ENCODE measurements at regions not wholly inside any gene's neighbourhood (a gene's known extent, or its start where the extent isn't known, plus 50 kb on each side); places are given as distances from the start of the nearest gene placed in this dataset.
"Not testable (repeated sequence)": the region's sequence is repeated elsewhere in the genome, so short reads cannot be mapped to it uniquely, and the experiment has no call there.

DNA sequence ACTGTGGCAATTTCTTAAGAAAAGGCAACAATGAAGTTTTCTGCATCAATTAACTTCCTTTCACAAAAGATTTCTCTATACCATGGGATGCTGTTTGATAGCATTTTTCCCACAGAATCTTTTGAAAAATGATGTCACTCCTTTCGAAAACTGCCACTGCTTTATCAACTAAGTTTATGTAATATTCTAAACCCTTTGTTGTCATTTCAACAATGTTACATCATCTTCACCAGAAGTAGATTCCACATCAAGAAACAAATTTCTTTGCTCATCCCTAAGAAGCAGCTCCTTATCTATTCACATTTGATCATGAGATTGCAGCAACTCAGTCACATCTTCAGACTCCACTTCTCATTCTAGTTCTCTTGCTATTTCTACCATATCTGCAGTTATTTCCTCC is 116.1 kb upstream of the KCND3 start:
- DNase-seq, result no peak

DNA sequence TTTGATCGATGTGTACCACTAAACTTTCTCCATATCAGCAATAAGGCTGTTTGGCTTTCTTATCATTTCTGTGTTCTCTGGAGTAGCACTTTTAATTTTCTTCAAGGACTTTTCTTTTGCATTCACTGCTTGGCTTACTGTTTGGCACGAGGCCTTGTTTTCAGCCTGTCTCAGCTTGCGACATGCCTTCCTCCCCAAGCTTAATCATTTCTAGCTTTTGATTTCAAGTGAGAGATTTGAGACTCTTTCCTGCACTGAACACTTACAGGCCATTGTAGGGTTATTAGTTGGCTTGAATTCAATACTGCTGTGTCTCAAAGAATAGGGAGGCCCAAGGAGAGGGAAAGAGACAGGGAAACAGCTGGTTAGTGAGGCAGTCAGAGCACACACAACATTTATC is 120.6 kb upstream of the KCND3 start:
- no peak for DNase-seq

DNA sequence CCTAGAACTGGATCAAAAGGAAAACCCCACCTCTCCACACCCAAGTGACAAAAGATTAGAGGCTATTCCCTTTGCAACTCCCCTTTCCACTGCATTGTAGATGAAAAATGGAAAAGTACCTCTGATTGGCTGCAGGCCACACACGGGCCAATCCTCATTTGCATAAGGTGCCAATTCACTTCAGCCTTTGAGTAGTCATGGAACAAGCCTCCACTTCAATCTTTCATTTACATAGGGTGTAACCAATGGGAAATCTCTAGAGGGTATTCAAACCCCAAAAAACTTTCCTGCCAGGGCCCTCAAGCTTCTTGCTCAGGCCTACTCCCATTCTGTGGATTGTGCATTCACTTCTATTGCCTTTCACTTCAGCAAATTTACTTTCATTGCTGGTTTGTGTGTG is 122.3 kb upstream of the KCND3 start:
- DNase-seq, result no peak

DNA sequence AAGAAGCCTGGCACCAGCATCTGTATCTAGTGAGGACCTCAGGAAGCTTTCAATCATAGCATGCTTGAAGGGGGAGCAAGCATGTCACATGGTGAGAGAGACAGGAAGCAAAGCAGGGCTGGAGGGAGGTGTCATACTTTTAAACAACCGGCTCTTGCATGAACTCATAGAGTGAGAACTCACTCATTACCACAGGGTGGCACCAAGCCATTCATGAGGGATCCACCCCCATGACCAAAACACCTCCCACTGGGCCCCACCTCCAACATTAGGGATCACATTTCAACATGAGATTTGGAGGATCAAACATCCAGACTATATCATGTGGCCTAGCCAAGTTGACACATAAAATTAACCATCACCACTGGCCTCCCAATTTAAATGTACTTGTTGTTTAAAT is 125.1 kb upstream of the KCND3 start:
- DNase-seq, result no peak

DNA sequence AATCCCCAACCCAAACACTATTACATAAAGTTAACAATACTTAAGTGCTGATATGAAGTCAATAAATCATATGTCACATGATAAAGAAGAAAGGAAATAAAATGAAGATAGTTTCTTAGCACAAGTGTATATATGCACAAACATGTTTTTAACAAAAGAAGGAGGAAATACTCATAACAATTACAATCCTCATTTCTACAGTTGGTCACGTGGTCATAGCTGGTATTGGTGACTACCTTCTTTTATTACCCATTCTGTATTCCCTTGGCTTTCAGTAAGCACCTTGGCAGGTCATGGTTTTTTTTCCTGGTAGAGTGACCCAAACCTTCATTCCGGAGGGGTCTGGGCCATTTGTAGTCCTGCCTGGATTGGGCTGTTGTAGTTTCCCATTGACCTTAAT is 137.1 kb upstream of the KCND3 start:
- no peak for DNase-seq

DNA sequence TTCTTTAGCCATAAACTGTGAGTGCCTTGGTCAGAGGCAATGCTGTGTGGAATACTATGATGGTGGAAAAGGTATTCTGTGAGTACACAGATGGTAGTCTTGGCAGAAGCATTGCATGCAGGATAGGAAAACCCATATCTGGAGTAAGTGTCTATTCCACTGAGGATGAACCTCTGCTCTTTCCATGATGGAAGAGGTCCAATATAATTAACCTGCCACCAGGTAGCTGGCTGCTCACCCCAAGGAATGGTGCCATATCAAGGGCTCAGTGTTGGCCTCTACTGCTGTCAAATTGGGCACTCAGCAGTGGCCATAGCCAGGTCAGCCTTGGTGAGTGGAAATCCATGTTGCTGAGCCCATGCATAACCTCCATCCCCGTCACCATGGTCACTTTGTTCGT is 138.1 kb upstream of the KCND3 start:
- DNase-seq, result not testable (repeated sequence)

DNA sequence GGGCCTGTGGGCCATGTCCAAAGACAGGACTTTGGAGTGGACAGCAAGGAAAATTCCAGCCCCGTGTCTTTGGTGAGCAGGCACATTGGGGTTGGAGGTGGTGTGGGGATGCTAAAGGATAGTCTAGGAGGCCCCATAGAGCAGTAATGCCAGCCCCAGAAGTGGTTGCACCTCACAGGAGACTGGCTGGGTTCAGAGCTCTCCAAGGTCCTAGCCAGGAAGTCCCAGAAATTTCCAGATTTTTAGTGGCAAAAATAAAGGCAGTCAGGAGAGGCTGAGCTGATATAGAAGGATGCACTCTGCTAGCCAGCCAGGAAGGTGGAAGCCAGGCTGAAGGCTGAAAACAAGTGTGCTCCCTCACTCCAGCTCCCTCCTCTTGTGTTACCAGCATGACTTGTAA is 144.0 kb upstream of the KCND3 start:
- no peak for DNase-seq

DNA sequence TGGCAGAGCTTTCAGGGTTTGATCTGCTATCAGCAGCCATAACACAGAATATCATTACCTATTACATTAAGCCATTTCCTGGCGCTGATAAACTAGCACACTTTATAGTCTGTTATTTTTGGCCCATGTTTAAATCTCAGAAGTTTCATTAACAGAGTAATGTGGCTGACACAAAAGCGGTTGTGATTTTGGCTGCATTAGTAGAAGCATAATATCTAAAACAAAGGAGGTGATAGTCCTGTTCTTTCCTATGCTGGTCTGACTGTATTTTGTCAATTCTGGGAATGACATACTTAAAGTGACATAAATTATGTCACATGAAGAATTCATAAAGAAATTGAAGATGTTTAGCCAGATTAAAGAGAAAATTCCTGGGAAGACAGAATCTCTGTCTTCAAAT is 151.3 kb upstream of the KCND3 start:
- no peak for DNase-seq

DNA sequence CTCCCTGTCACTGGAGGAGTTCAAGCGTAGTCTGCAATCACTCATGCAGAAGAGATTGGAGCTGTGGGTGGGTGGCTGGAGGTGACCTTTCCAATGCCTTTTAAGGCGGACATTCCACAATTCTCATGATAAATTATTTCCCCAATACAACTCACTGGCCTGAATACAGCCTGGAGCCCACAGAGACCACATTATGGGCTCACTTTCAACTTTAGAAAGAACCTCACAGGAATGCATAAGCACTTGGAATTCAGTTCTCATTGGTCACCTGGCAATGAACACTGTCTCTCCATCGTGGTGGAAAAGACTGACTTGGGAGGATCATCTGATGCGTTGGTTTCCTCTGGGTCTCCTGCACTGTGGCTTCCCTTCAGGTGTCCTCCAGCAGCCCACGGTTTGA is 151.8 kb upstream of the KCND3 start:
- DNase-seq, result no peak

DNA sequence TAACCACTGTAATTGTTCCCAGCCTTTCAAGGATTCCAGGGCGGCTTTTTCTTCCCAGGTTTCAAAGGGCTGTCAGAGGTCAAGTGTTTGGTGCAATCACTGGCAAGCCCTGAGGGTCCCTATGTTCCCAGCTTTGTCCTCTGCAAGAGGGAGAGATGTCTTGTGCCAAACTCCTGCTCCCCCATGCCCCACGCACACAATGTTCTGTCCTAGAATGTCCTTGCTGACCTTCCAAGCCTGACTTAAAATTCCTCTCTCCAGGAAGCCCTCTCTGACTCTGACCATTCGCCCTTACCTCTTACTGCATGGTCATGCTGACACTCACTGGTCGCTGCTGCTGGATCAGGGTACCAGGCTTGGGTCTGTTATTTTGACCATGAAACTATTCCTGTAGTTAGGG is 152.5 kb upstream of the KCND3 start:
- no peak for DNase-seq

DNA sequence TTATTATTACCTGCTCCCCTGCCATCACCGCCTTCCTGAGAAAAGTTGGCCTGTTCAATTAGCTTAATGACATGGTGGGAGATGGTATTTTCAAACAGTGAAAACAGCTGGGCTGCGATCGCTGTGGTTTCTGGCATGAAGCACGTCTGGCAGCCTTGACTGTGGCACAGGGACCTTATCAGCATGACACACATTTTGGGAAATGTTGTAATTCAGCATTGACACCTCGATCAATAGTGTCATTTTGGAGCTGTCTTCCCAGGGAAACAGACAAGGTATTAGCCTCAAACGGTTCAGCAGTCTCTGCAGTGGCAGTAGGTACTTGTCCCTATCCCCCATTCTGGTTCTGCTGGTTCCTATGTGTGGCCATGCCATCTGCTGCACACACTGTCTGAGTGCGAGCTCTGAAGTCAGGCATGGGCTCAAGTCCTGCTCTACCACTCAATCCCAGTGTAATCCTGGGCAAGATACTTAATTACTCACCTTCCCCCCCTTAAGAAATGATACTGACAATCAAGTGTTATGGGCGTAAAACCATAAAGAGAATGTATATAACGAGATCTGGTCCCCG is 154.5 kb upstream of the KCND3 start:
- no peak for DNase-seq

DNA sequence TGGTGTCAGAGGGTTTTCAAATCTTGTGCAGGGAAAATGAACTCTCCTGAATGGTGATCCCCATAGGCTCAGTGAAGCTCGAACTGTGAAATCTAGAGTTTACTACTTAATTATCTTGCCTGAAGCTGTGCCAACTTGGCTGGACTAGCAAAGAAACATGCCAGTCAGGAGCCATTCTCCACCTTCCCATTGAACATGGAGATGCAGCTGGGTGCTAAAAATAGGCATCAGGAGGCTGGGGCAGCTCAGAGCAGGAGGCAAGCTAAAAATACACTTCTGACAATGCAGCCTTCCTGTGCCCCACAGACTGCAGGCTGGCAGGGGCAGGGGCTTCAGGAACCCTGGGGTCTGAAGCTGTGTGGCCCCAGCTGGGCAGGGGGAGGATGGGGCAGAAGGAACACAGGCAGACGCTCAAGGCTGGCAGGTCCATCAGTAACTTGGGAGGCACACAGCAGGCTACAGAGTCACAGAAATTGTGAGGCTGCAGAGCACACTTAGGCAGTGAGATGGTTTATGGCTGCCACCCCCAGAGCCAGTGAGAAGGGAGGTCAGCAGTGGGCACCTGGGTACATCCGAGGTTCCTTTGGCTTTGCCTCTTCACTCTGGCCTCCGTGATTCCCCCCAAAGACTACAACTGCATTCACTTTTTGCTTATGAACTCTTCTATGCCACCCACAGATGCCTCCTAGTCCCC is 155.4 kb upstream of the KCND3 start:
- DNase-seq, result no peak

DNA sequence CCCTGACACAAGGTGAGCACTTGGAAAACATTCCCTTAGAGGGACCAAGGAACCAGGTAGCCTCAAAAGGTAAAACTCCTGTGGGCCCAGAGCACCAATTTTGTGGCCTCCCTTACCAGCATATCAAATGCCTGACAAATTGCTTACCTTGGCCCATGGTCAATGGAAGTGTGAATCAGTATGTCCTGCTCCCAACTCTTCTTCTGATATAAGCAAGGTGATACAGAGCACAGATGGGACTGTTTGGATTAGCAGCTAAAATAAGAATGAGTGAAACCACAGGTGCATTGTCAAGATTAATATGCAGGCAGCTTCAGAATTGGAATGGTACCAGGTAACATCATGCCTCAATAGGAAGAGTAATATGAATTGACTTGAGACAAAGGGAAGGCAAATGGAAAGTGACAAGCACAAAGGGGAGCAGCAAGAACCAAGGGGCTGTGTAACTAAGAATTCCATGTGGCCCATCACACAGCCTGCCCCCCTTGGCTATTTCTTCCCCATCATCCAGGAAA is 156.8 kb upstream of the KCND3 start:
- no peak for DNase-seq

DNA sequence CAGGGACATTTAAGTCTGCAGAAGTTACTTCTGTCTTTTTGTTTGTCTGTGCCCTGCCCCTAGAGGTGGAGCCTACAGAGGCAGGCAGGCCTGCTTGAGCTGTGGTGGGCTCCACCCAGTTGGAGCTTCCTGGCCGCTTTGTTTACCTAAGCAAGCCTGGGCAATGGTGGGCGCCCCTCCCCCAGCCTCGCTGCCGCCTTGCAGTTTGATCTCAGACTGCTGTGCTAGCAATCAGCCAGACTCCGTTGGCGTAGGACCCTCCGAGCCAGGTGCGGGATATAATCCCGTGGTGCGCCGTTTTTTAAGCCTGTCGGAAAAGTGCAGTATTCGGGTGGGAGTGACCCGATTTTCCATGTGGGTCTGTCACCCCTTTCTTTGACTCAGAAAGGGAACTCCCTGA is 170.7 kb upstream of the KCND3 start:
- DNase-seq, result not testable (repeated sequence)

DNA sequence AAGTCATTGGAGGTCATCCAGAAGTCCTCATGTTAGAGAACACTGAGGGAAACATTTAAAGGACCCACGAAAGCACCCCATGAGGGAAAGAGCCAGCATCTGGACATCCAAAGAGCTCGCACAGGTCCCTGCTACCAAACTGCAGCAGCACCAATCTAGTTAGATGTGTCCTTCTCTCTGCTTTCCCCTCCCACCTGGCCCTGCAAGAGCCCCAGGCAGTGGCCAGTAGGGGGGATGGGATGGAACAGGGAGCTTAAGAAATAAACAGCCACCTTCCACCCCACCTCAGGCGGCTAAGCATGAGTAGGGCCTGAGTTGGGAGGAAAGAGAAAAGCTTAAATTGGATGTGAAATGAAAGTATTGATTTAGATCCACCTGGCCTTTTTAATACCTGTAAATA is 175.9 kb upstream of the KCND3 start:
- DNase-seq, result no peak

DNA sequence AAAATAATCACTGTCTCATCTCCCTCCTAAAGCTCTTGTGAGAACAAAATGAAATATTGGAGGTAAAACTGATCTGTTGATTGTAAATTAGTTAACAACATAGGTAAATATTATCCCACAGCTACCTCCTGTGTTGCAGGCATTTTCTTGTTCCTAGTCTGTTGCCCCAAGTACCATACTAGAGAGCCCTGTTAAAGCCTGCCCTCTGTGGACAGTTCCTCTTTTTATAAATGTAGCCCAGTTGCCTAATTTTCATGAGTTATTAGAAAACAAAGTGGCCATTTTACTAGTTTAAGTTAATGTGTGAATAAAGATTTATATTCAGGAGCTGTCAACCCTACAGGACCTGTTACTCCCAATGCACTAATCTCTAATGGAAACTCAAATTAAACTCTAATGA is 180.0 kb upstream of the KCND3 start:
- no peak for DNase-seq

DNA sequence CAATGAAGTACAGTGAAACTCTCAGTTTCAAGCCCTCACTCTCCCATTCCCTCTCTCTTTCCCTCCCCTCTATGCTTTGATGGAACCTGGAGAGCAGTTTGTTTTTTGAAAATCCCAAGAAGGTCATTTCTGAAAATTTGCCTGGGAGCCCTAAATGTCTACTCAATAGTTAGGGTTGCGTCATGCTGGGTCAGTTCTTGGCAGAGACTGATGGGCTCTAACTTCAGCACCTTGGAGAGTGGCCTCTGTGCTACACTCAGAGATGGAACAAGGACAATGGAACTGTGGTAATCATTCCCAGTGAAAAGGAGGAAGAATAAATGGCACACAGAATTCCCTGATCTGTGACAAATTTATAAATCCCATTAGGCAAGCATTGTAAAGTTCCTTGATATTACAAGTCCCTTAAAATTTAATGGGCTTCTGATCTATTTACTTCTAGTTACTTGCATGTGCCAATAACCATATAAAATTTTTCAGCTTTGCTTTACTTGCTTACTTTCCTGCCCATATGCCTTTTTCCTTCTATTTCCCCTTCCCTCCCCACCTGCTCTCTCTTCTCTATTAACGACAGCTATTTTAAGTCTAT is 182.9 kb upstream of the KCND3 start:
- DNase-seq, result peak; percentile 2

DNA sequence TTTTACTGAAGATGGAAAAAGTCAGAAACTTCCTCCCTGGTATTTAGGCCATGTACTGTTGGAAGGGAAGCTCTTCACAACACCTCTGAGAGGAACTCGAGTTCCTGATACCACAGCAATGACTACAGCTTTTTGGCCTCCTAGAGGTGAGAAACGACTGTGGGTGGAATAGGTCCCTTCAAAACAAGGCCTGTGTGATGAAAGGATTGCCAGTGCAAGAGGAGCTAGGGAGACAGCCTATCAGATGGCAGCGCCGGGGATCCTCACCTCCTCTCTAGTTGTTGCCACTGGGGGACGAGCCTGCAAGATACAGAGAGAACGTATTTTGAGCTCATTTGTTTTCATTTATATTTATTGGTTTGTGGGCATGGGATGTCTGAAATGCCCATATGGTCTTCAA is 187.8 kb upstream of the KCND3 start:
- no peak for DNase-seq

DNA sequence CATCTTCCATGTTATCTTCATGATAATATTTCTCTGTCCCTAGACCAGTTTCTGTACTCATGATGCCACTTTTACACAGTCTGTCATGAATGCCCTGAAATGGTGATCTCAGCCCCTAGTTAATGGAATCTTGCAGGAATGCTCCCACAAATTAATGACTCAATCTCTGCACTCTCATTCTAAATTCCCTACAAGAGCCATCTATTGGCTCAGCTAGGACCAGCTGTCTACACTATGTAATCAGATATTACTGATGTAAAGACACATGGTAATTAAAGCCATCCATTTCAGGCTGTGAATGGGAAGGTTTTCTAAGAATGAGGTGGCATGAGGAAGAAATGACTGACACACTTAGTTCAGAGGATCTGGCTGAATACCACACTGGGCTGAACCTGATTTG is 199.1 kb upstream of the KCND3 start:
- DNase-seq, result no peak

DNA sequence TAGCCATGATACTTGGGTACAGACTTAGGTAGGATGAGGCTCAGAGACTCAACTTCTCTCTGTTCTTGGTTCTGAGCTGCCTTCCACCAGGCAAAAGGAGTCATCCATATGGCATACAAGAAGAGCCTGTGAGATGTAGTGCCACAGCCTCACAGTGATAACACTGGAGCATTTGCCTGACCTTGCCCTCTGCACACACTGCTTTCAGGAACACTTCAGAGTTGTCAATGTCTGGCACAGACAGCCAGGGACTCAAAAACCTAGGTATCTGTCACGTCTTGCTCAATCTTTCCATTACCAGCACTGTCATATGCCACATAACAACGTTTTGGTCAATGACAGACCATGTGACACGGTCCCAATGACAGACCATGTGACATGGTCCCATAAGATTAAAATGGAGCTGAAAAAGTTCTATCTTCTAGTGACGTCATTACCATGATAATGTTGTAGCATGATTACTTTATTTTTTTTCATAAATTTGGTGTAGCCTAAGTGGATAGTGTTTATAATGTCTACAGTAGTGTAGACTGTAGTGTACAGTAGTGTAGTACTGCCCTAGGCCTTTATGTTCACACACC is 199.9 kb upstream of the CTTNBP2NL start:
- DNase-seq, result no peak

DNA sequence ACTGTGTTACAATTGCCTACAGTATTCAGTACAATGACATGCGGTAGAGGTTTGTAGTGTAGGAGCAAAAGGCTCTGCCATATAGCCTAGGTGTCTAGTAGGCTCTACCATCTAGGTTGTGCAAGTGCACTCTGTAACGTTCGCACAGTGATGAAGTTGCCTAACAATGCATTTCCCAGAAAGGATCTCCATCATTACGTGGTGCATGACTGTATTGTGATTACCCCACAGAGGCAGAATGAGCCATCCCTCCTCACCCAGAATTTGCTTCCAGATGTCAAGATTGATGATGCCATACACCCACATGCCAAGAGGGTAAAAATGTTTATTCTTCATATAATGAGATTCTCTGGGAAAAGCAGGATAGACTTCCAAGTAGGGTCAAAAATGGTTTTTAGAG is 199.3 kb upstream of the CTTNBP2NL start:
- no peak for DNase-seq

DNA sequence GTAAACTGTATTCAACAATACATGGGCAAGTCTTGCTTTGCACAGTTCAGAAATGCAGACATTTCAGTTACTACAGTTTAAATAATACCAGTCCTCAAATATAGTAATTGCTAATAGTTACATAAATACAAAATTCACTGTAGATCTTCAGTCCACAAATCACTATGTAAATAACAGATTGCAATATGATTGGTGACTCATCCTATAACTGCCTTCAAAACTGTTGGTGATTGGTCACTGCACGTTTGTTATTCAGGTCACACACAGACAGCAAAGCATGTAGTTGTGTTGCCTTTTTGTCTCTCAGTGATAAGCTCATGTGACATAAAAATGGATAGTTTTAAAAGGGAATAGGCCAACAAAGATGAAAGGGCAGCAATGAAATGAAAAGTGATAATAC is 186.5 kb upstream of the CTTNBP2NL start:
- DNase-seq, result no peak

DNA sequence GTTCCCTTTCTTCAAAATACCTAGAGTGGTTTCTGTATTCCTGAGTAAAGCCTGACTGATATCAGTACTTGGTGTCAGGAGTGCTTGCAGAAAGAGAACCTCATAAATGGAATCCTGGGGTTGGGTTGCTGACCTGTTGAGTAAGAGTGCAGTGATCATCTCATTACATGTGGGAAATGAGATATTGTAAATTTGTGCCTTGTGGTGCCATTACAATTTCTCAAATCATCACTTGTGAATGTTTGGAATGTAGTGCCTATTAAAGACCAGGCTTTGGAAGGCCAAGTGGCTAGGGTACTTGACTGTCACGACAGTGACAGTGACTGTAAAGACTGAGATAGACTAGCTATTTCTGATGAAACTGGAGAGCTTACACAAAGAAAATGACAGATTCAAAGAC is 176.7 kb upstream of the CTTNBP2NL start:
- DNase-seq, result no peak

DNA sequence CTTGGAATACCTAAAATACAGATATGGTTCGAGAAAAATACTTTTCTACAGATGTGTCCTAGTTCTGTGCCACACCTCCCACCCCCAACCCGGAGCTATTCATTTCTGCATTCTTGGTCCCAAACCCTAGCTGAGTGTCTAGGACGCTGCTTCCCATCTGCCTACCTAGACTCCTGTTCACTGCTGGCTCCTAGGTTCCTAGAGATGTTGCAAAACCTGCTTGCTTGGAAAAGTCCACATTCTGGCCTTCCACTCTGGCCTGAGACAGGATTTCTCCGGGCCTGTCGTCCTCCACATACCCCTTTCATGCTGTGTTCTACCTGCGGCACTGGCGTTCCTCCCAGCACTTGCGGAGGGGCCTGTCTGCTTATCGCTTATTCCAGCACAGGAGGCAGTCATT is 165.8 kb upstream of the CTTNBP2NL start:
- DNase-seq, result no peak
